ENCODE measurements at regions not wholly inside any gene's neighbourhood (a gene's known extent, or its start where the extent isn't known, plus 50 kb on each side); places are given as distances from the start of the nearest gene placed in this dataset.
A peak's percentile ranks its signal among the peaks of the same experiment; 100 is the strongest.

DNA sequence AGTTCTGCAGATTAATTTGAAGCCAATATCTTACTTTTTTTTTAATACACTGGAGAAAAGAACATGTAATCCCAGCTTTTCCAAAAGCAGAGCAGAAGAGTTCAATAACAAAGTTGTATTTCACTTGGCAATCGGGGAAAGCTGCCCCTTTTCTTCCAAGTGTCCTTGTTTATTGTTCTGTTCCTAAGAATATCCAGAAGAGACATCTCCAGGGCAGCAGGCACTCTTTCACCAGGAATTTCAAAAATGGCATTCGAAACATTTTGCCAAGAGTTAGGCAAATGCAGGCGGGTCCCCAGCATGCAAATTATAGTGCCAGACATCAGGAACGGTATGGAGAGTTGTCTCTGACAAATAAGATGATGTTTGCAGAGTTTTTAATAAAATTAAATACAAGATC, 494.5 kb downstream of the BCOR start:
- peaks cover 5% of the 10 kb centered on the region for H3K4me1 Mint-ChIP-seq (ENCODE audit: low read depth)
- no peak overlapping the region for H3K27ac Mint-ChIP-seq
- H3K36me3 Mint-ChIP-seq (ENCODE audit: insufficient read depth), result no peaks in the 10 kb centered on the region
- H3K9me3 Mint-ChIP-seq (ENCODE audit: low read depth), result peaks cover 19% of the 10 kb centered on the region
- H3K27me3 Mint-ChIP-seq, result peaks cover 6% of the 10 kb centered on the region
- TF ChIP-seq, protein P1, sequence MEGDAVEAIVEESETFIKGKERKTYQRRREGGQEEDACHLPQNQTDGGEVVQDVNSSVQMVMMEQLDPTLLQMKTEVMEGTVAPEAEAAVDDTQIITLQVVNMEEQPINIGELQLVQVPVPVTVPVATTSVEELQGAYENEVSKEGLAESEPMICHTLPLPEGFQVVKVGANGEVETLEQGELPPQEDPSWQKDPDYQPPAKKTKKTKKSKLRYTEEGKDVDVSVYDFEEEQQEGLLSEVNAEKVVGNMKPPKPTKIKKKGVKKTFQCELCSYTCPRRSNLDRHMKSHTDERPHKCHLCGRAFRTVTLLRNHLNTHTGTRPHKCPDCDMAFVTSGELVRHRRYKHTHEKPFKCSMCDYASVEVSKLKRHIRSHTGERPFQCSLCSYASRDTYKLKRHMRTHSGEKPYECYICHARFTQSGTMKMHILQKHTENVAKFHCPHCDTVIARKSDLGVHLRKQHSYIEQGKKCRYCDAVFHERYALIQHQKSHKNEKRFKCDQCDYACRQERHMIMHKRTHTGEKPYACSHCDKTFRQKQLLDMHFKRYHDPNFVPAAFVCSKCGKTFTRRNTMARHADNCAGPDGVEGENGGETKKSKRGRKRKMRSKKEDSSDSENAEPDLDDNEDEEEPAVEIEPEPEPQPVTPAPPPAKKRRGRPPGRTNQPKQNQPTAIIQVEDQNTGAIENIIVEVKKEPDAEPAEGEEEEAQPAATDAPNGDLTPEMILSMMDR (IDR thresholded peaks at IDR 0.05; ENCODE audit: unreplicated experiment), result no peak
- DNase-seq (ENCODE audit: low spot score, unreplicated experiment), result no peak
- no peak overlapping the region for H3K4me3 Mint-ChIP-seq (ENCODE audit: low read depth)

DNA sequence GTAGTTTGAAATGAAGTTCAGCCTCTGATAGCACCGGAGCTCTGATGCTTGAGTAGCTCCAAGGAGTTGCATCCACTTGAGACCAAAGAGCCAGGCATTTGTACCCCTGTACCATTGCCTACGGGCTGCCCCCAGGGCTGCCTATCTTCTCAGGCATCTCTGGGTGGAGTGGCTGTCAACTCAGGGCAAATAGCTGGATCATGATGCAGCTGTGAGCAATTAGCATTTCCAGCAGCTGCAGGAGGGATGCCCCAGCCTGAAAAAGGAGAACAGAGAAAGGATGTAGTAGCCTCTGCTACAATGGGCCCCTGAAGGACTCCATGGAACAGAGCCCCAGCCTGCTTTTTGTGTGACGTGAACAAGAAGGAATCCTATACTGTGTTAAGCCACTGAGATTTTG, 492.6 kb downstream of the BCOR start:
- TF ChIP-seq, protein P1 (IDR thresholded peaks at IDR 0.05; ENCODE audit: unreplicated experiment), result no peak
- Mint-ChIP-seq H3K4me3 (ENCODE audit: low read depth) (no peak overlapping the region), H3K9me3 (ENCODE audit: low read depth) (peaks cover 19% of the 10 kb centered on the region), H3K36me3 (ENCODE audit: insufficient read depth) (no peaks in the 10 kb centered on the region), H3K4me1 (ENCODE audit: low read depth) (peaks cover 5% of the 10 kb centered on the region), H3K27ac (no peak overlapping the region), H3K27me3 (peaks cover 6% of the 10 kb centered on the region)
- no peak for DNase-seq (ENCODE audit: low spot score, unreplicated experiment)

DNA sequence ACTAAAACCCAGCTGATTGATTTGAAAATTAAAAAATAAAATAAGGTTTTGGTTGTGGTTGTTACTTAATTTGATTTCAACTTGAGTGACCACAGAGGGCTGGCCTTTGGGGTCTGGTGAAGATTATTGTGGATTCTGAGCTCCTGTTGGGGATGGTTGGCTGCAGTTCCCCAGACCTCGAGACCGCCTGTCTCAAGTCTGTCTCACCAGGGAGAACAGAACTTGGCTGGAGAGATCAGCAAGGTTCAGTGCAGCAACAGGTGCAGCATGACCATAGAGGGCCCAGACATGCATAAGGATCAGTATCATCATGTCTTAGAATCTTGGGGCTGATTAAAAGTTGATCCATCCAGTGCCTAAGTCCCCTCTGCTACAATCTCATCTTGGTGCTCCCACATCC, 491.9 kb downstream of the BCOR start:
- TF ChIP-seq, protein P1 (IDR thresholded peaks at IDR 0.05; ENCODE audit: unreplicated experiment), result no peak
- peaks cover 4% of the 10 kb centered on the region for H3K4me1 Mint-ChIP-seq (ENCODE audit: low read depth)

DNA sequence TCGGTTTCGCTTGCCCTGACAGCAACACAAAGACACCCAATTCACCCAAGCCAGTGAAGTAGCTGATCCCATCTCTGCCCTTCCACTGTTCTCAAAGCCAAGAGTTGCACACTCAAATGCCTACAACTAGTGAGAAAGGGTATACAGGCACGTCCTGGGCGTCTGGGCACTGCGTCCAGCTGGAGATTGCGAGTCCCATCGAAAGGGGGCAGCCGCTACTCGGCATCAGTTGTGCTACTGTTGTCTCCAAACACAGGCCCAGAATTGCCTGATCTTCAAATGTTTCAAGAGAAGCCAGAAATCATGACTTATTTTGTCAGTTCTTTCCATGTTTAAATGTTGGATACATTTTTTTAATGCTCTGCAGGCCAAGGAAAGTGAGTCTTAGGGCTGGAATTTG, 487.8 kb downstream of the BCOR start:
- DNase-seq (ENCODE audit: low spot score, unreplicated experiment), result no peak
- Mint-ChIP-seq H3K4me1 (ENCODE audit: low read depth) (peaks cover 15% of the 10 kb centered on the region), H3K36me3 (ENCODE audit: insufficient read depth) (no peaks in the 10 kb centered on the region), H3K27ac (no peak overlapping the region), H3K9me3 (ENCODE audit: low read depth) (peaks cover 14% of the 10 kb centered on the region), H3K4me3 (ENCODE audit: low read depth) (no peak overlapping the region), H3K27me3 (peaks cover 20% of the 10 kb centered on the region)
- TF ChIP-seq, protein P1 (IDR thresholded peaks at IDR 0.05; ENCODE audit: unreplicated experiment), result no peak

More for the DNA sequence above, 491.9 kb downstream of the BCOR start:
- Mint-ChIP-seq H3K9me3 (ENCODE audit: low read depth) (peaks cover 18% of the 10 kb centered on the region), H3K36me3 (ENCODE audit: insufficient read depth) (no peaks in the 10 kb centered on the region), H3K4me3 (ENCODE audit: low read depth) (no peak overlapping the region), H3K27ac (no peak overlapping the region), H3K27me3 (peaks cover 6% of the 10 kb centered on the region)
- DNase-seq (ENCODE audit: low spot score, unreplicated experiment), result no peak

DNA sequence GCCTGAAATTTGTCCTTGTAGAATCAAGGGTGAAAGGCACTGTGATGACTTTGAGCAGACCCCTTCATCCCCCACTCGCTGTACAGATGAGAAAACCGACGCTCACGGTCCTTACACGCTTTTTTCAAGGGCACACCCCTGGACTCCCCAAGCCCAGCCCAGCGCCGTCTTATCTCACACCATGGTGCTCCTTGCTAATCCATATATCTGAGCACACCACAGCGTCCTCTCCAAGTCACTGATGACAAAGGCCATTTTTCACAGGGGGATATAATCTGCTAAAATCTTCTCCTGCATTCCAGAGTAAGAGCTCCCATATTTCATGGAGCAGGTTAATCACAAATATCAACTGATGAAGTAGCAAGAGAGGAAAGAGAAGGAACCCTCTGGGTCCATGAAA, 486.3 kb downstream of the BCOR start:
- Mint-ChIP-seq H3K4me1 (ENCODE audit: low read depth) (peaks cover 15% of the 10 kb centered on the region), H3K27ac (peak overlapping the region; percentile 27)

More for the DNA sequence above, 486.3 kb downstream of the BCOR start:
- H3K9me3 Mint-ChIP-seq (ENCODE audit: low read depth), result peaks cover 18% of the 10 kb centered on the region
- TF ChIP-seq, protein P1 (IDR thresholded peaks at IDR 0.05; ENCODE audit: unreplicated experiment), result no peak
- H3K27me3 Mint-ChIP-seq, result peaks cover 20% of the 10 kb centered on the region
- DNase-seq (ENCODE audit: low spot score, unreplicated experiment), result no peak
- H3K4me3 Mint-ChIP-seq (ENCODE audit: low read depth), result no peak overlapping the region
- H3K36me3 Mint-ChIP-seq (ENCODE audit: insufficient read depth), result no peaks in the 10 kb centered on the region
